Activated CD4-positive, alpha-beta T cell treated with anti-CD3 and anti-CD28 coated beads, Interleukin-2, Interleukin-6, amounts not matched to agents 100 ng/mL and 50 ng/mL, durations not matched to agents 16 hours and 8 hours (primary cell): ENCODE measurements at regions not wholly inside any gene's neighbourhood (a gene's known extent, or its start where the extent isn't known, plus 50 kb on each side); places are given as distances from the start of the nearest gene placed in this dataset.

Source experiments
- DNase-seq: peaks from one replicate; pipeline ENCODE4 v3.0.0-alpha.2; 2020

DNA sequence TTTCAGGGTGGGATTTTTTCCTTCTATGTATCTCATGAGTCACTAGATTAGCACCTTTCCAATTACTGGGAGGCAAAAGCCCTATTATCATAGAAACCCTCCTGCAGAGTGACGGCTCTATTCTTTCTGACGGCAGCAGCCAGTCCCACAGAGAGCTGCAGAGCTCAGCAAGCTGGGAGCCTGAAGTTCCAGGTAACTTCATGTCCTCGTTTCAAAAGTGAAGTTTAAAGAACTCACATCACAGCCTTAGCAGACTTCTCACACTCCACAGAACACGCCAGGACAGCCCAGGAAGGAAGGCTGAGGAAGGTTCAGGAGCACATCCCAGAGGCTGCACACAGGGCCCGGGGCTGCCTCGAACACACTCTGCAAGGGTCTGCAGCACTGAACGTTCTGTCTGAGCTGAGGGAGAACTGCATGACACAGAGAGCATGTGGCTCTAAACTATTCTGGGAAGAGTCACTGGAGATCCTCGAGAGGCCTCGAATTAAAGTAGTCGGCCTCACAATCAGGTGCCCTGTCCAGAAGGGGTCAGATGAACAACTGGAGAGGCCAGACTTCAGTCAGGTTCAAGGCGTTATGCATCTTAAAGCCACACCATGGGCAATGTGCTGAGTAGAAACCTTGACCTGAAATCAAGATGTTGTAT, 104.2 kb upstream of the DRD2 start:
- DNase-seq, result no peak

DNA sequence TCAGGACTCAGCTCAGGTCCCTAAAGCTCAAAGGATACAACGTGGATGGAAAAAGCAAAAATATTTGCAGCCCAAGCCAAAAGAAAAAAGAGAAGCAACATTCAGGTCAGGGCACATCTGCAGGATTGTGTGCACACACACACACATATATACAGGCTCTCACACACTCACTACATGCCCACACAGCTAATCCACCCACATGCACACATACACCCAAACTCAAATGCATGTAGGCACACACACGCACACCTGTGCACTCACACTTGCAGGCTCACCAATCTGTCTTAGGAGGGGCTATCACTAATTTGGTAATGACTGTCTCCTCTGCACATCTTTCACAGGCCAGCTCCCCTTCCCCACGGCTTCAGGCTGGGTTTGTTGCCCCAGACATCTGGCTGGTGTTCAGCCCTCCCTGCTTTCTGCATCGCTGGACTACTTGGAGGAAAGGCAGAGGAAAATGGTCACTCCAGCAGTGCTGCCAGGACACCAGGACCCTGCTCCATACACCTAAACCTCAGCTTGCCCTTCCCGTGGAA, 103.6 kb upstream of the DRD2 start:
- DNase-seq, result no peak

GRCh38 chr11:113578033-113578380, 102.8 kb upstream of the DRD2 start:
- no peak for DNase-seq

GRCh38 chr11:113577356-113578032, 102.3 kb upstream of the DRD2 start:
- DNase-seq, result peak; percentile 41

DNA sequence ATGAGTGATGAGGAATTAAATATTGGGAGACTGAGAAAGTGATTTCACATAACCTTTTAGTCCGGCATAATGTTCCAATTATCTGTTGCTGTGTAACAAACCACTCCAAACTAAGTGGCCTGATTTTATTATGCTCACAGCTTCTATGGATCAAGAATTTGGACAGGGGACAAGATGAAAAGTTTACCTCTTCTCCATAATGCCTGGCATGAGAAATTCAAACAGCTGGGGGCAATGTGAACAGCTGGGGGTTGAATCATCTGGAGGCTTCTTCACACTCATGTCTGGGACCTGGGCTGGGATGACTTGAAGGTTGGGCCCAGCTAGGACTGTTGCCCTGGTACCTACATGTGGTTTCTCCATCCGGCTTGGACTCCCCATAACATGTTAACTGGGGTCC, 99.4 kb upstream of the DRD2 start:
- no peak for DNase-seq

GRCh38 chr11:113574171-113574570, 99.0 kb upstream of the DRD2 start:
- no peak for DNase-seq

DNA sequence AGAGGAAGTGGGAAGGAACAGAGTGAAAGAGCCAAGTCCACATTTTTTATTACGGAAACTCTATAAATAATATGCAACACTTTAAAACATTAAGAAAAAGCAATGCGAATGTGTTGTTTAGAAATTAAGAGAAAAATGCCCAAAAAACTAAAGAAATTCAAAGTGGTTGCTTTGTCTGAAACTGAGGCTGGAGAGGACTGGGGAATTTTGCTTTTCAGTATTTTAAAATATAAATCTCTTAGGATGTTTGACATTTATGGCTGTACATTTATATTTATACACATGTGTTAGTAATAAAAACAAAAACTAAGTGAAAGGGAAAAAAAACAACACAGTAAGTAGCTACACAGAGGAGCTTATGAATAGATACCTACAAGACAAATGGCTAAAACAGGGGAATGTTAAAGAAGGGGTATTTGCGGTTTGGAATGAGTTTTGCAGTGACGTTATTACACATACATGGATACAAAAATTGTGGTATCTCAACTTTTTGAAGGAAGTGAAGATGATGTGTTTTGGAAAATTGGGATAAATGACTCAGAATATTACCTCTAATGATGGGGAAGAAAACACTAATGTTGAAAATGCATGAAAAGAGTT, 97.0 kb upstream of the DRD2 start:
- DNase-seq, result no peak

DNA sequence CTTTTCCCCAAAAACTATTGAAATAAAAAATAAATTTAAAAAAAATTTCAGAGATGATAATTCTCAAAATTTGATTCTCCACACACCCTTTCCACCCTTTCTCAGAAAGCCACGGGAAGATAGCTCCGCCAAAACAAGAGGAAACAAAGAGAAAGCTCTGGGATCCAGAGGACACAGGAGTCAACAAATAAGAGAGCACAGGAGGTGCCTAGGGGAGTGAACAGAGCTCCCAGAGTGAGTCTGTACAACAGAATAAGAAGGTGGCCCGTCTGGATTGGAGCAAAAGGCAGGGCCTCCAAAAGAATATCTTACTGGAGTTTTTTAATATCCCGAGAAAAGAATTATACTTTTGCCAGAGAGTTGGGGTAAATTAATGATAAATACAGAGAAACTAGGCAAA, 96.3 kb upstream of the DRD2 start:
- DNase-seq, result no peak

DNA sequence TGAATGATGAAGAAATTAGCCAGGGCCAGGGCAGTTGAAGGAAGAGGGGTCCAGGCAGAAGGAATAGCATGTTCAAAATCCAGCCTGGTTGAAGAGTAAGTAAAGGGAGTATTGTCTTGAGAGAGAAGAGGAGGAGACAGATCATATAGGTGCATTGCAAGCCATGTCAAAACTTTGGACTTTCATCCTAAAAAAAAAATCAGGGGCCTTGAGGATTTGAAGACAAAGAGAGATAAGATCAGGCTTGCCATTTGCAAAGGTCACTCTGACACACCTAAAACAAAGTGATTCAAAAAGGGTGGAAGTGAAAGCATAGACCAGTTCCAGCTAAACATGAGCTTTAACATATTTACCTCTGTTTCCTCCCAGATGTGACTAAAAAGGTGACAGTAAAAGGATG, 95.7 kb upstream of the DRD2 start:
- DNase-seq, result no peak

- DNase-seq, result no peak
Measured at GRCh38 chr11:113569391-113569790, 94.2 kb upstream of the DRD2 start.

- no peak for DNase-seq
Measured at GRCh38 chr11:113568566-113568965, 93.4 kb upstream of the DRD2 start.

- DNase-seq, result no peak
Measured at GRCh38 chr11:113567867-113568544, 92.8 kb upstream of the DRD2 start.

GRCh38 chr11:113567097-113567496, 91.9 kb upstream of the DRD2 start:
- no peak for DNase-seq

DNA sequence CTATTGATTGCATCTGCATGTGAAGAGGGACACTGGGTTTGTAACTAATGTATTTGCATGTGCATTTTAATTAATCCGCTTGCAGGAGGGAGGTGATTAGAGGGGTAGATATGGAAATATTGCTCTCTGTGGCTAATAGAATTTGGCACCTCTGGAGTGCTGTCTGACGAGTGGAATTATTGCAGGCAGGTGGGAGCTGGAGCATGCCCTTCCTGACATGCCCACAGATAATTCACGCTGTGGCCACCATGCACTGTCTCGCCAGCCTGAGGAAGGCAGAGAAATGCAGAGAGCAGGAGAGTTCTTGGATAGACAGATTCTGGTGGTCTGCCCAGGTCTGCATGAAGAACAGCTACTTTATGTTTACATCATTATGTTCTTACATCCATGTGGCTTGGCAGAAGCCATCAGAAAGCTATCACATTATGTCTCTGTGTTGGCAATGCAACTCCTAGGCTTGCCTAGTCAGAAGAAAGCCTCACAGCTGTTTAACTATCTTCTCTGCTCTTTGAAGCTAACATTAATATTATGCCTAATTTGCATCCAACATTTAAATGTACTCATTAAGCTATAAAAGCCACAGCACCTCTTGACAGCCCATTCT, 89.4 kb upstream of the DRD2 start:
- no peak for DNase-seq

GRCh38 chr11:113563766-113564526, 88.7 kb upstream of the DRD2 start:
- DNase-seq, result no peak

GRCh38 chr11:113562981-113563461, 87.8 kb upstream of the DRD2 start:
- peak; percentile 80 for DNase-seq

DNA sequence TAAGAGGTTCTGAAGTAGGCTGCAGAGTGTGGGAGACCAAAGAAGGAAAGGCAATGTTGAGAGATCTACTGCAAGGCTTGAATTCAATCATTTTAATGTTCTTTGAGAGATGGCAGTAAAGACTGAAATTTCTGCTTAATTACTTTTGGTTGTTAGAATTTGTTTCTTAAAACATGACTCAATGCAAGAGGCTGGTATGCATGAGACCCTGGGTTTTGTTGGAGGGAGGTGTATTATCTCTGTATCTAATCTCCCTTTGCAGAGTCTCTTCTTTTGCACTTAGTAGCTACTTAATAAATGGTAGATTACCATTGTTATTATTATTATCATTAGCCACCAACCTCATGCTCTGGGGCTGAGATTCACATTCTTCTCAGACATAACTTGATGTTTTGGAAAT, 87.4 kb upstream of the DRD2 start:
- DNase-seq, result peak; percentile 11

DNA sequence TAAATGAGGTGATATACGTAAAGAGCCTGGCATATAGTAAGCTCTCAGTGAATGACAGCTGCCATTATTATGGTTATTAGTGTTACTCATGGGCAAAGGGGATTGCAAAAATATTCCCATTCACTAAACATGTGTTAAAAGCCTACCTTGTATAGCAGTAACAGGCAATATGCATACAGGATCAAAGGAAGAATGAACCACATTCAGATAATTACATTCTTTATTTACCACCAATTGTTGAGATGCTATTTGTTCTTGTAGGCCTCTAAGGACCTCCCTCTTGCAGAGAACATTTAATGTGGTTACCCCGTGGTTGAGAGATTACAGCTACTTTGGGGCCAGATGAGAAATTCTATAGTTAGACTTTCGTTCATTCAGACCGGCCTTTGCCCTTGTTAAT, 82.7 kb upstream of the DRD2 start:
- DNase-seq, result no peak

GRCh38 chr11:113556036-113556435, 80.8 kb upstream of the DRD2 start:
- no peak for DNase-seq

DNA sequence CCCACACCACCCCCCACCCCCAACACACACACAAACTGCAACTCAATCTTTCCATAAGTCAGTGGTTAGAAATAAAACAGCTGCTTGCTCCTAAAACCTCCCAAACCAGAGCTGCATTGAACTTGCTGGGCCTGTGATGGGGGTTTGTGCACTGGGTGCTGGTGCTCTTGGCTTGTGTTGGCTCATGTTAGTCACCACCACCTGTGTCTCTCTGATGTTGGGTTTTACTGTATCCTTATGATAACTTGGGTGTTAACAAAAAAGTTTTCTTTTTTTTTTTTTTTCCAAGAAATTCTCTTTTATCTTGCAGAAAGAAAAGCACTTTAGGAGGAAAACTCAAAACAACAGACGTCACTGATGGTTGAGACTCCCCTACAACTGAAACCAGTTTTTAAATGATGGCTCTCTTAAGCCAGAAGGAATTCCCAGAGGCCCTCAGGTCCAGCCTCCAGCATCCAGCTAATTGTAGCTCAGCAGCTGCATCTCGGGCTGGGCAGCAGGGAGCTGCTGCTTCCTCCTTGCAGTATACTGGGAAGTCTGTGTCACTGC, 79.9 kb upstream of the DRD2 start:
- no peak for DNase-seq

GRCh38 chr11:113554526-113554925, 79.3 kb upstream of the DRD2 start:
- DNase-seq, result no peak

DNA sequence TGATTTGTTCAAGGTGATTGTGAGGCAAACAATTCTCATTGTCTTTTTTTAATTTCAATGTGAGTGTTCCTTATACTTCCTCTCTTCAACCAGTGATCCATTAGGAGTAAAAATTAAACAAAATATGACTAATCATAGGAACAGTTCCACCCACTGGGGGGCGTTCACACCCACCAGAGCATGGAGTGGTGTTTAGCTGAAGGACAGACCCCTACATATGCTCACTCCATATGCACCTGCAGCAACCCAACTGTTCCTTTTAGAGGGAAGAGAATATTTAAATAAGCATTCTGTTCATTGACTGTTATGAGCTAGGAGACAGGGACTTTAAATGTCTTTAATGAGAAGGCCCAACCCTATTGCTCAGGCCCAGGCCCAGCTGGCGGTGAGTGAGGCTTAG, 78.7 kb upstream of the DRD2 start:
- DNase-seq, result no peak
